ENCODE measurements at regions not wholly inside any gene's neighbourhood (a gene's known extent, or its start where the extent isn't known, plus 50 kb on each side); places are given as distances from the start of the nearest gene placed in this dataset.

GRCh38 chr10:128411643-128412042 lies 285.4 kb upstream of the MKI67 start:
- TF ChIP-seq CTCF (IDR thresholded peaks at IDR 0.05; ENCODE audit: borderline replicate concordance, extremely low read depth, low read length, poor library complexity, severe bottlenecking), result no peak
- TF ChIP-seq EZH2 (IDR thresholded peaks at IDR 0.05; ENCODE audit: borderline replicate concordance, low read depth, low read length, severe bottlenecking), result no peak
- H4K20me1 ChIP-seq (ENCODE audit: insufficient read depth, low read length), result no peaks in the 10 kb centered on the region
- H3K27me3 ChIP-seq (ENCODE audit: insufficient read depth, low read length, poor library complexity), result peaks cover 5% of the 10 kb centered on the region
- H2AFZ ChIP-seq (ENCODE audit: low read depth, low read length), result no peak overlapping the region
- DNase-seq (no peak), ATAC-seq (ENCODE audit: insufficient read depth, low read depth) (no peak)
- H3K9ac ChIP-seq (ENCODE audit: low read depth, low read length), result no peak overlapping the region
- H3K27ac ChIP-seq (ENCODE audit: low read length), result no peak overlapping the region
- H3K4me3 ChIP-seq (ENCODE audit: low read depth in 1 of 2, low read length in 2 of 2), result no peak overlapping the region
- H3K4me2 ChIP-seq (ENCODE audit: insufficient read depth, low read length), result no peak overlapping the region
- no peaks in the 10 kb centered on the region for H3K9me3 ChIP-seq (ENCODE audit: insufficient read depth, low read length, severe bottlenecking)
- no peaks in the 10 kb centered on the region for H3K4me1 ChIP-seq (ENCODE audit: insufficient read depth, low read length)
- no peaks in the 10 kb centered on the region for H3K36me3 ChIP-seq (ENCODE audit: insufficient read depth, low read length)
- no peaks in the 10 kb centered on the region for H3K79me2 ChIP-seq (ENCODE audit: insufficient read depth, low read length)

- H3K27ac ChIP-seq (ENCODE audit: low read length), result no peak overlapping the region
- no peak for TF ChIP-seq CTCF (IDR thresholded peaks at IDR 0.05; ENCODE audit: borderline replicate concordance, extremely low read depth, low read length, poor library complexity, severe bottlenecking)
- no peak for TF ChIP-seq EZH2 (IDR thresholded peaks at IDR 0.05; ENCODE audit: borderline replicate concordance, low read depth, low read length, severe bottlenecking)
- no peak overlapping the region for H3K9ac ChIP-seq (ENCODE audit: low read depth, low read length)
- H2AFZ ChIP-seq (ENCODE audit: low read depth, low read length), result no peak overlapping the region
- no peaks in the 10 kb centered on the region for H3K4me1 ChIP-seq (ENCODE audit: insufficient read depth, low read length)
- no peaks in the 10 kb centered on the region for H3K36me3 ChIP-seq (ENCODE audit: insufficient read depth, low read length)
- no peaks in the 10 kb centered on the region for H3K79me2 ChIP-seq (ENCODE audit: insufficient read depth, low read length)
- no peak overlapping the region for H3K4me2 ChIP-seq (ENCODE audit: insufficient read depth, low read length)
- H3K9me3 ChIP-seq (ENCODE audit: insufficient read depth, low read length, severe bottlenecking), result no peaks in the 10 kb centered on the region
- H4K20me1 ChIP-seq (ENCODE audit: insufficient read depth, low read length), result no peaks in the 10 kb centered on the region
- ATAC-seq (ENCODE audit: insufficient read depth, low read depth) (no peak), DNase-seq (no peak)
- H3K4me3 ChIP-seq (ENCODE audit: low read depth in 1 of 2, low read length in 2 of 2), result no peak overlapping the region
- H3K27me3 ChIP-seq (ENCODE audit: insufficient read depth, low read length, poor library complexity), result peaks cover under 1% of the 10 kb centered on the region
Measured at GRCh38 chr10:128414568-128414967, 288.3 kb upstream of the MKI67 start.

- ATAC-seq (ENCODE audit: insufficient read depth, low read depth), result no peak
- no peaks in the 10 kb centered on the region for H3K9me3 ChIP-seq (ENCODE audit: insufficient read depth, low read length, severe bottlenecking)
- H3K79me2 ChIP-seq (ENCODE audit: insufficient read depth, low read length), result no peaks in the 10 kb centered on the region
- no peak overlapping the region for H3K27ac ChIP-seq (ENCODE audit: low read length)
- H3K4me3 ChIP-seq (ENCODE audit: low read depth in 1 of 2, low read length in 2 of 2), result no peak overlapping the region
- no peak for DNase-seq
- H3K36me3 ChIP-seq (ENCODE audit: insufficient read depth, low read length), result no peaks in the 10 kb centered on the region
- no peaks in the 10 kb centered on the region for H3K4me1 ChIP-seq (ENCODE audit: insufficient read depth, low read length)
- no peak for TF ChIP-seq EZH2 (IDR thresholded peaks at IDR 0.05; ENCODE audit: borderline replicate concordance, low read depth, low read length, severe bottlenecking)
- TF ChIP-seq CTCF (IDR thresholded peaks at IDR 0.05; ENCODE audit: borderline replicate concordance, extremely low read depth, low read length, poor library complexity, severe bottlenecking), result no peak
- H3K27me3 ChIP-seq (ENCODE audit: insufficient read depth, low read length, poor library complexity), result no peaks in the 10 kb centered on the region
- no peak overlapping the region for H2AFZ ChIP-seq (ENCODE audit: low read depth, low read length)
- H3K4me2 ChIP-seq (ENCODE audit: insufficient read depth, low read length), result no peak overlapping the region
- no peak overlapping the region for H3K9ac ChIP-seq (ENCODE audit: low read depth, low read length)
- H4K20me1 ChIP-seq (ENCODE audit: insufficient read depth, low read length), result no peaks in the 10 kb centered on the region
Measured at GRCh38 chr10:128416231-128416630, 290.0 kb upstream of the MKI67 start.

- Histone ChIP-seq H3K4me1 (ENCODE audit: insufficient read depth, low read length) (no peaks in the 10 kb centered on the region), H3K9ac (ENCODE audit: low read depth, low read length) (no peak overlapping the region), H4K20me1 (ENCODE audit: insufficient read depth, low read length) (no peaks in the 10 kb centered on the region), H2AFZ (ENCODE audit: low read depth, low read length) (no peak overlapping the region), H3K36me3 (ENCODE audit: insufficient read depth, low read length) (no peaks in the 10 kb centered on the region), H3K4me3 (ENCODE audit: low read depth in 1 of 2, low read length in 2 of 2) (no peak overlapping the region), H3K4me2 (ENCODE audit: insufficient read depth, low read length) (no peak overlapping the region), H3K27me3 (ENCODE audit: insufficient read depth, low read length, poor library complexity) (no peaks in the 10 kb centered on the region), H3K9me3 (ENCODE audit: insufficient read depth, low read length, severe bottlenecking) (no peaks in the 10 kb centered on the region), H3K79me2 (ENCODE audit: insufficient read depth, low read length) (no peaks in the 10 kb centered on the region), H3K27ac (ENCODE audit: low read length) (no peak overlapping the region)
- ATAC-seq (ENCODE audit: insufficient read depth, low read depth) (no peak), DNase-seq (no peak)
- TF ChIP-seq EZH2 (IDR thresholded peaks at IDR 0.05; ENCODE audit: borderline replicate concordance, low read depth, low read length, severe bottlenecking), result no peak
- TF ChIP-seq CTCF (IDR thresholded peaks at IDR 0.05; ENCODE audit: borderline replicate concordance, extremely low read depth, low read length, poor library complexity, severe bottlenecking), result no peak
Measured at GRCh38 chr10:128417826-128418225, 291.6 kb upstream of the MKI67 start.
